ENCODE measurements at regions not wholly inside any gene's neighbourhood (a gene's known extent, or its start where the extent isn't known, plus 50 kb on each side); places are given as distances from the start of the nearest gene placed in this dataset.
A peak's percentile ranks its signal among the peaks of the same experiment; 100 is the strongest.

- Histone ChIP-seq H3K27ac (ENCODE audit: low read depth in 2 of 2, low read length in 1 of 2) (no peak overlapping the region), H4K20me1 (ENCODE audit: insufficient read depth) (no peaks in the 10 kb centered on the region), H2AFZ (ENCODE audit: low read depth) (no peak overlapping the region), H3K79me2 (ENCODE audit: insufficient read depth) (no peaks in the 10 kb centered on the region), H3K36me3 (replicated peaks in 1 of 2; ENCODE audit: control insufficient read depth in 1 of 2, insufficient read depth in 2 of 2, low read length in 1 of 2) (no peaks in the 10 kb centered on the region), H3K4me2 (no peak overlapping the region), H3F3A (replicated peaks; ENCODE audit: insufficient read depth) (peaks cover 4% of the 10 kb centered on the region), H3K4me1 (ENCODE audit: control insufficient read depth in 1 of 2, insufficient read depth in 2 of 2, low read depth in 1 of 2, low read length in 1 of 2) (peaks cover 0 to 3% of the 10 kb centered on the region in 2 experiments; a peak in 2 of 4 replicates), H3K9ac (no peak overlapping the region), H3K9me3 (no peaks in the 10 kb centered on the region), H3K27me3 (ENCODE audit: insufficient read depth) (no peaks in the 10 kb centered on the region), H3K9me2 (no peaks in the 10 kb centered on the region), H3K4me3 (ENCODE audit: low read depth in 2 of 2, low read length in 1 of 2) (no peak overlapping the region)
- DNase-seq: peak; percentile 9
- 42% methylated on average over 4 of the region's 4 CpGs for whole genome bisulfite sequencing (ENCODE audit: low lambda C conversion rate)
- TF ChIP-seq RCOR1 (IDR thresholded peaks at IDR 0.05; ENCODE audit: low read length): no peak
- 0 out of 2 replicates have a peak, but pooled peaks have one; percentile 21 for TF ChIP-seq MAX (IDR thresholded peaks at IDR 0.05; ENCODE audit: low read depth)
- TF ChIP-seq TCF12 (IDR thresholded peaks at IDR 0.05): peak; percentile 60
- POLR2A ChIA-PET: no interaction called here
- CTCF ChIA-PET: interaction anchor here (0.6 kb wide), 1 partner anchor 418 kb away, joined by 3 read pairs; no protein-coding TSS in a partner anchor
These were observed 53.0 kb upstream of the AIG1 start for GRCh38 chr6:143007646-143008045.

- H3K9me2 ChIP-seq: no peaks in the 10 kb centered on the region
- H3K9ac ChIP-seq: no peak overlapping the region
- 0 out of 2 replicates have a peak overlapping the region, but pooled peaks have one; percentile 41 for H2AFZ ChIP-seq (ENCODE audit: low read depth)
- no peak overlapping the region for H3K4me2 ChIP-seq
- H3K36me3 ChIP-seq (replicated peaks in 1 of 2; ENCODE audit: control insufficient read depth in 1 of 2, insufficient read depth in 2 of 2, low read length in 1 of 2): no peaks in the 10 kb centered on the region
- WGBS (ENCODE audit: low lambda C conversion rate): 45% methylated on average over 3 of the region's 3 CpGs
- H3K27me3 ChIP-seq (ENCODE audit: insufficient read depth): no peaks in the 10 kb centered on the region
- peaks cover 0 to 3% of the 10 kb centered on the region in 2 experiments; a peak in 2 of 4 replicates for H3K4me1 ChIP-seq (ENCODE audit: control insufficient read depth in 1 of 2, insufficient read depth in 2 of 2, low read depth in 1 of 2, low read length in 1 of 2)
- peaks cover 4% of the 10 kb centered on the region for H3F3A ChIP-seq (replicated peaks; ENCODE audit: insufficient read depth)
- no peaks in the 10 kb centered on the region for H3K9me3 ChIP-seq
- TF ChIP-seq PBX3 (IDR thresholded peaks at IDR 0.05): peak; percentile 39; the same call in 1 of the 2 replicates
- TF ChIP-seq ELF1 (IDR thresholded peaks at IDR 0.05): no peak
- DNase-seq: no peak
- no peak overlapping the region for H3K27ac ChIP-seq (ENCODE audit: low read depth in 2 of 2, low read length in 1 of 2)
- H4K20me1 ChIP-seq (ENCODE audit: insufficient read depth): no peaks in the 10 kb centered on the region
- H3K4me3 ChIP-seq (ENCODE audit: low read depth in 2 of 2, low read length in 1 of 2): no peak overlapping the region
- ChIA-PET CTCF (interaction anchor here (0.6 to 1.0 kb wide), 2 partner anchors 10 to 535 kb away, joined by 3 to 4 read pairs; no protein-coding TSS in a partner anchor), POLR2A (no interaction called here)
- no peaks in the 10 kb centered on the region for H3K79me2 ChIP-seq (ENCODE audit: insufficient read depth)
These were observed 50.8 kb upstream of the AIG1 start for GRCh38 chr6:143009851-143010250.

All from SK-N-SH (cell line).